Prostate gland (tissue), 2 donors: ENCODE measurements at regions not wholly inside any gene's neighbourhood (a gene's known extent, or its start where the extent isn't known, plus 50 kb on each side); places are given as distances from the start of the nearest gene placed in this dataset.

Experiments
- POLR2A ChIP-seq: fragments of 450-650 bp; IDR thresholded peaks from one replicate; pipeline ENCODE4 v1.6.1; 2016; ENCODE audit warnings: antibody characterized with exemption, mild to moderate bottlenecking
- POLR2AphosphoS5 ChIP-seq: sonication (generic); formaldehyde crosslinking; IDR thresholded peaks from one replicate; pipeline ENCODE4 v1.6.1; 2017; ENCODE audit warnings: antibody characterized with exemption
- TF ChIP-seq, protein P1 (sequence below), 4 experiments: fragments of 200-600 bp in 2 of 4; fragments of 450-650 bp in 2 of 4; sonication (generic) in 2 of 4; IDR thresholded peaks; 1 replicate in 3 of 4; 2 replicates in 1 of 4; pipeline ENCODE4 v1.5.1; 2016 to 2019; ENCODE audit warnings: antibody characterized with exemption in 4 of 4, mild to moderate bottlenecking in 2 of 4, moderate library complexity in 2 of 4

- TF ChIP-seq, protein P1, sequence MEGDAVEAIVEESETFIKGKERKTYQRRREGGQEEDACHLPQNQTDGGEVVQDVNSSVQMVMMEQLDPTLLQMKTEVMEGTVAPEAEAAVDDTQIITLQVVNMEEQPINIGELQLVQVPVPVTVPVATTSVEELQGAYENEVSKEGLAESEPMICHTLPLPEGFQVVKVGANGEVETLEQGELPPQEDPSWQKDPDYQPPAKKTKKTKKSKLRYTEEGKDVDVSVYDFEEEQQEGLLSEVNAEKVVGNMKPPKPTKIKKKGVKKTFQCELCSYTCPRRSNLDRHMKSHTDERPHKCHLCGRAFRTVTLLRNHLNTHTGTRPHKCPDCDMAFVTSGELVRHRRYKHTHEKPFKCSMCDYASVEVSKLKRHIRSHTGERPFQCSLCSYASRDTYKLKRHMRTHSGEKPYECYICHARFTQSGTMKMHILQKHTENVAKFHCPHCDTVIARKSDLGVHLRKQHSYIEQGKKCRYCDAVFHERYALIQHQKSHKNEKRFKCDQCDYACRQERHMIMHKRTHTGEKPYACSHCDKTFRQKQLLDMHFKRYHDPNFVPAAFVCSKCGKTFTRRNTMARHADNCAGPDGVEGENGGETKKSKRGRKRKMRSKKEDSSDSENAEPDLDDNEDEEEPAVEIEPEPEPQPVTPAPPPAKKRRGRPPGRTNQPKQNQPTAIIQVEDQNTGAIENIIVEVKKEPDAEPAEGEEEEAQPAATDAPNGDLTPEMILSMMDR (IDR thresholded peaks at IDR 0.05), result no peak
- TF ChIP-seq POLR2A (no peak), POLR2AphosphoS5 (peak; percentile 87)
Measured at GRCh38 chr12:65567820-65568219, 256.5 kb upstream of the HMGA2 start.
